Transverse colon (tissue), 4 donors: ENCODE measurements at regions not wholly inside any gene's neighbourhood (a gene's known extent, or its start where the extent isn't known, plus 50 kb on each side); places are given as distances from the start of the nearest gene placed in this dataset.

Source experiments
- DNase-seq: peaks from one replicate; pipeline ENCODE4 v3.0.0-alpha.2; 2019
- H3K27ac ChIP-seq, 4 donors: fragments of 200-600 bp; sonication (generic); 2 replicates each; pipeline ENCODE4 v1.5.1; 2016 to 2018; ENCODE audit warnings: inconsistent platforms in 4 of 4
- H3K27me3 ChIP-seq: fragments of 200-600 bp; sonication (generic); 2 replicates; pipeline ENCODE4 v1.5.1; 2017; ENCODE audit warnings: inconsistent platforms
- H3K36me3 ChIP-seq, 4 donors: fragments of 200-600 bp; sonication (generic); 2 replicates each; pipeline ENCODE4 v1.5.1; 2017 to 2019; ENCODE audit warnings: inconsistent platforms in 4 of 4
- H3K4me1 ChIP-seq, 4 donors: fragments of 200-600 bp; sonication (generic); 2 replicates each; pipeline ENCODE4 v1.5.1; 2017 to 2020; ENCODE audit warnings: inconsistent platforms in 4 of 4
- H3K4me3 ChIP-seq, 4 donors: fragments of 200-600 bp; sonication (generic); 1 replicate in 1 of 4; 2 replicates in 3 of 4; pipeline versions ENCODE4 v1.5.1 to v1.6.1; 2017 to 2019; ENCODE audit warnings: inconsistent platforms in 4 of 4
- H3K9me3 ChIP-seq, 2 donors: fragments of 200-600 bp; sonication (generic); 2 replicates each; pipeline ENCODE4 v1.5.1; 2017 to 2019; ENCODE audit warnings: inconsistent platforms in 2 of 2
- EP300 ChIP-seq: sonication (generic); formaldehyde crosslinking; IDR thresholded peaks from one replicate; pipeline ENCODE4 v1.6.1; 2017; ENCODE audit warnings: antibody characterized with exemption, low read depth
- POLR2A ChIP-seq: fragments of 450-650 bp; IDR thresholded peaks from one replicate; pipeline ENCODE4 v1.6.1; 2016; ENCODE audit warnings: antibody characterized with exemption, mild to moderate bottlenecking, moderate library complexity
- POLR2AphosphoS5 ChIP-seq, 3 donors: sonication (generic); formaldehyde crosslinking; IDR thresholded peaks; one replicate each; pipeline ENCODE4 v1.6.1; 2016; ENCODE audit warnings: antibody characterized with exemption in 3 of 3
- WGBS, 2 donors: methylation state at CpG; one replicate each; pipeline ENCODE4 v1.1.5; 2018; ENCODE audit warnings: low coverage in 1 of 2; 5-methylcytosine and 5-hydroxymethylcytosine counted together
- in situ Hi-C, 4 donors: fragments of 200-750 bp; cut with MboI; loops; one replicate each; pipeline versions ENCODE4 v1.15.0 to v1.15.1; 2017; ENCODE audit warnings: low sequenced_read_pairs in 3 of 4, low pct_ligation_motif_present in 1 of 4, low pct_unique_long_range_greater_than_20kb in 1 of 4
- intact Hi-C: fragments of 100-400 bp; cut with DNase I; formaldehyde crosslinking; loops from one replicate; pipeline ENCODE4 v1.15.1; 2023; ENCODE audit warnings: low total_unique reads
- TF ChIP-seq, protein P1 (sequence below), 5 experiments: fragments of 200-600 bp in 3 of 5; fragments of 450-650 bp in 2 of 5; sonication (generic) in 3 of 5; IDR thresholded peaks; 1 replicate in 2 of 5; 2 replicates in 3 of 5; pipeline ENCODE4 v1.5.1; 2016 to 2017; ENCODE audit warnings: antibody characterized with exemption in 5 of 5, inconsistent platforms in 3 of 5, mild to moderate bottlenecking in 2 of 5, moderate library complexity in 1 of 5

DNA sequence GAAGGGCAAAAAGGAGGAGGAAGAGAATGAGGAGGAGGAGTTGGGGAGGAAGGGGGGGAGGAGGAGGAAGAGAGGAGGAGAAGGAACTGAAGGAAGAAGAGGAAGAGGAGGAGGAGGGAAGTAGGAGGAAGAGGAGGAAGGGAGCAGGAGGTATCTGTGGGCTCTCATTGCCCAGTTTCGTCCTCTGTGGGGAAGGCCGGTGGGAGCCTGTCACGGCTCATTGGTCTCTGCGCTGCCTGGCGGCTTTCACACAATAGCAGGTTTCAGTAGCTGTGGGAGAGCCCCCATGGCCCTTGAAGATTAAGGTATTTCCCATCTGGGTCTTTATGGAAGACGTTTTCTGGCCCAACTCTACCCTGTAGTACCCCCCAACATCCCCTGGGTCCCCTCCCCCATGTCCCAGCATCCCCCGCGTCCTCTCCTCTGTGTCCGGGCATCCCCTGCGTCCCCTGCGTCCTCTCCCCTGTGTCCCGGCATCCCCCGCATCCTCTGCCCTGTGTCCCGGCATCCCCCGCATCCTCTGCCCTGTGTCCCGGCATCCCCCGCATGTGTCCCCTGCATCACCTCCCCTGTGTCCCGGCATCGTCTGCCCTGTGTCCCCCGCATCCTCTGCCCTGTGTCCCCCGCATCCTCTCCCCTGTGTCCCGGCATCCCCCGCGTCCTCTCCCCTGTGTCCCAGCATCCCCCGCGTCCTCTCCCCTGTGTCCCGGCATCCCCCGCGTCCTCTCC, 278.2 kb upstream of the SFSWAP start:
- H3K4me3 ChIP-seq, result no peak overlapping the region
- H3K9me3 ChIP-seq, result no peaks in the 10 kb centered on the region
- no peak for TF ChIP-seq POLR2A
- TF ChIP-seq EP300, result no peak
- no peak for TF ChIP-seq POLR2AphosphoS5 (IDR thresholded peaks at IDR 0.05)
- TF ChIP-seq, protein P1, sequence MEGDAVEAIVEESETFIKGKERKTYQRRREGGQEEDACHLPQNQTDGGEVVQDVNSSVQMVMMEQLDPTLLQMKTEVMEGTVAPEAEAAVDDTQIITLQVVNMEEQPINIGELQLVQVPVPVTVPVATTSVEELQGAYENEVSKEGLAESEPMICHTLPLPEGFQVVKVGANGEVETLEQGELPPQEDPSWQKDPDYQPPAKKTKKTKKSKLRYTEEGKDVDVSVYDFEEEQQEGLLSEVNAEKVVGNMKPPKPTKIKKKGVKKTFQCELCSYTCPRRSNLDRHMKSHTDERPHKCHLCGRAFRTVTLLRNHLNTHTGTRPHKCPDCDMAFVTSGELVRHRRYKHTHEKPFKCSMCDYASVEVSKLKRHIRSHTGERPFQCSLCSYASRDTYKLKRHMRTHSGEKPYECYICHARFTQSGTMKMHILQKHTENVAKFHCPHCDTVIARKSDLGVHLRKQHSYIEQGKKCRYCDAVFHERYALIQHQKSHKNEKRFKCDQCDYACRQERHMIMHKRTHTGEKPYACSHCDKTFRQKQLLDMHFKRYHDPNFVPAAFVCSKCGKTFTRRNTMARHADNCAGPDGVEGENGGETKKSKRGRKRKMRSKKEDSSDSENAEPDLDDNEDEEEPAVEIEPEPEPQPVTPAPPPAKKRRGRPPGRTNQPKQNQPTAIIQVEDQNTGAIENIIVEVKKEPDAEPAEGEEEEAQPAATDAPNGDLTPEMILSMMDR (IDR thresholded peaks at IDR 0.05), result no peak
- H3K27ac ChIP-seq, result no peak overlapping the region
- no peak for DNase-seq
- in situ Hi-C loops (no loop called here), intact Hi-C loops (no loop called here)
- H3K4me1 ChIP-seq, result no peaks in the 10 kb centered on the region
- H3K36me3 ChIP-seq, result no peaks in the 10 kb centered on the region
- WGBS, 2 donors, result 48 to 58% methylated on average over 5 to 14 of the region's 29 CpGs
- H3K27me3 ChIP-seq, result peaks cover 27% of the 10 kb centered on the region

DNA sequence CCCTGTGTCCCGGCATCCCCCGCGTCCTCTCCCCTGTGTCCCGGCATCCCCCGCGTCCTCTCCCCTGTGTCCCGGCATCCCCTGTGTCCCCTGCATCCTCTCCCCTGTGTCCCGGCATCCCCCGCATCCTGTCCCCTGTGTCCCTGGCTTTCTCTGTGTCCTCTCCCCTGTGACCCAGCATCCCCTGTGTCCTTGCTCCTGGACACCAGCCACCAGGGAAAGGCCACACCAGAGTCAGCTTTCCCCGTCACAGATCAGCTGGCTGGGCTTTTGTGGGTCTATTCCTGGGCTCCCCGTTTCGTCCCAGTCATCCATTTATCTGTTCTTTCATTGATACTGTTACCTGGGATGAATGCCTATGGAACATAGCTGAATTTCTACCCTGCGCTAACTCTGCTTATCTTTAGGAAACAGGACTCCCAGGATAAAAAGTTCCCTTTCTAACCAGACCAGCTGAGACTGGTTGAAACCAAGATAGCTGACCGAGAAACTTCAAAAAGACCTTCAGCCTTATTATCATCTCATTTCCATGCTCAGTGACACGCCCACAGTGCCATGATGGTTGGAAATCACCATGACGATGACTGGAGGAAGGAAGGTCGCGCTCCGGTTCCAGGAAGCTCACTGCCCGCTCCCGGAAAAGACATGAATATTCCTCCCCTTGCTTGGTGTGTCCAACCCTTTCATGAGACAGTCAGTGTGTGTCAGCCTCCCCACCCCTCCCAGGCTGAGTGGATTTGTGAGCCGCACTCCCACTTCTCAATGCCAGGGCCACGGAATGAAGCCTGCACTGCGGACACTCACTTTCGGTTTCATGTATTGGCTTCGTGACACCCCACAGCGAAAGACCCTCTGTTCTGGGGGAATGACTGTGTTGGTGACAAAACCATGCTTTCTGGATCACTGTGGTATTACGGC, 276.4 kb upstream of the SFSWAP start:
- Histone ChIP-seq H3K9me3 (no peaks in the 10 kb centered on the region), H3K27ac (no peak overlapping the region), H3K27me3 (peaks cover 33% of the 10 kb centered on the region), H3K4me1 (no peaks in the 10 kb centered on the region), H3K4me3 (no peak overlapping the region), H3K36me3 (no peaks in the 10 kb centered on the region)
- in situ Hi-C loops (loop anchor here in 1 of 4 donors (5.0 kb wide), 1 partner anchor 207 kb away; no protein-coding TSS in a partner anchor), intact Hi-C loops (no loop called here)
- WGBS, 2 donors, result 57 to 77% methylated on average over 3 to 21 of the region's 28 CpGs
- DNase-seq, result no peak
- TF ChIP-seq EP300 (no peak), POLR2A (no peak), POLR2AphosphoS5 (IDR thresholded peaks at IDR 0.05) (no peak)
- TF ChIP-seq, protein P1 (IDR thresholded peaks at IDR 0.05), result no peak

DNA sequence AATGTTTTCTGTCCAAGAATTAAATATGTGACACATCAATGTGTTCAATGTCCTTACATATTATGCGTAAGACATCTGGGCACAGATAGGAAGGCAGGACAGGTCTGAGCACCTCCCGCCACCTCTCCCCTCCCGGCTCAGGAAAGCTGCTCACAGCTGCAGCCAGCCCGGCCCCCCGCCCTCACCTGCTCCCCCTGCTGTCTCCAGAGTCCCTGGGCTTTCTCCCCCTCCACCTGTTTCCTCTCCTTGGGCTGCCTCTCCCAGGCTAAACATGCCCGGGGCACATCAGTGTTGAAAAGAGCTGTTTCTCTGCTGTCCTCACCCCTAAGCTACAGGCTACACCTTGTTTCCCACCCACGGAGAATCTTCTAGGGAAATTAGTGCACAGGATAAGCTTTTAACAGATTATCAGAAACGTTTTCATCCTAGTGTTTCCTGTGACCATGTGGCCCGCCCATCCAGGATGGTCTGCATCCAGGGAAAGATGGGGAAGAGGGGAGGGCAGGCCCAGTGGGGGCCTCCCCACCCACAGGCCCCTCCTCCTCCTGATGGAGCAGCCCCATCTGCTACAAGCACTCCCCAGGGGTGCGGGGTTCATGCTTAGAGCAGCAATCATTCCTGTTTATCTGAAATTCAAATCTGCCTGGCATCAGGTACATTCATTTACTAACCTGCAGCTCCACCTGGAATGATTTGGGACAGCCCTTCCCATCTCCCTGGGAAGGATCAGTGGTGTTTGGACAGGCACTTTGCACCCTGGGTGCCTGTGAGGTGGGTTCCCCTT, 273.8 kb upstream of the SFSWAP start:
- no peaks in the 10 kb centered on the region for H3K9me3 ChIP-seq
- intact Hi-C loops, result no loop called here
- H3K36me3 ChIP-seq, result no peaks in the 10 kb centered on the region
- H3K4me1 ChIP-seq, result no peaks in the 10 kb centered on the region
- H3K27me3 ChIP-seq, result peaks cover 27% of the 10 kb centered on the region
- no peak overlapping the region for H3K27ac ChIP-seq
- no peak for DNase-seq
- TF ChIP-seq, protein P1 (IDR thresholded peaks at IDR 0.05), result no peak
- no peak for TF ChIP-seq POLR2AphosphoS5 (IDR thresholded peaks at IDR 0.05)
- TF ChIP-seq POLR2A, result no peak
- WGBS, 2 donors, result 40 to 50% methylated on average over 3 to 10 of the region's 10 CpGs
- in situ Hi-C loops, result loop anchor here in 1 of 4 donors (5.0 kb wide), 1 partner anchor 210 kb away; no protein-coding TSS in a partner anchor
- H3K4me3 ChIP-seq, result no peak overlapping the region
